DND-41 (cell line): ENCODE measurements at regions not wholly inside any gene's neighbourhood (a gene's known extent, or its start where the extent isn't known, plus 50 kb on each side); places are given as distances from the start of the nearest gene placed in this dataset.

Source experiments
- ATAC-seq: fragments of 200-7000 bp; cut with Tn5 transposase; 3 replicates; pipeline ENCODE4 v1.9.1; 2021; ENCODE audit warnings: low read depth; ENCODE audit not compliant: insufficient read depth
- DNase-seq: peaks from one replicate; pipeline ENCODE4 v3.0.0-alpha.2; 2020
- H2AFZ ChIP-seq: 2 replicates; pipeline ENCODE4 v1.6.0; 2012; ENCODE audit warnings: low read depth, low read length
- H3K27ac ChIP-seq: 2 replicates; pipeline ENCODE4 v1.5.1; 2012; ENCODE audit warnings: low read length, inconsistent platforms
- H3K27me3 ChIP-seq: fragments of 200-600 bp; sonication (generic); 2 replicates; pipeline ENCODE4 v1.6.0; 2012; ENCODE audit warnings: low read length, mild to moderate bottlenecking, inconsistent platforms; ENCODE audit not compliant: insufficient read depth, poor library complexity
- H3K36me3 ChIP-seq: 2 replicates; pipeline ENCODE4 v1.5.1; 2012; ENCODE audit warnings: low read length, inconsistent platforms; ENCODE audit not compliant: insufficient read depth
- H3K4me1 ChIP-seq: 2 replicates; pipeline ENCODE4 v1.5.1; 2012; ENCODE audit warnings: mild to moderate bottlenecking, low read length; ENCODE audit not compliant: insufficient read depth
- H3K4me2 ChIP-seq: 2 replicates; pipeline ENCODE4 v1.6.0; 2012; ENCODE audit warnings: mild to moderate bottlenecking, moderate library complexity, low read length, inconsistent platforms; ENCODE audit not compliant: insufficient read depth
- H3K4me3 ChIP-seq, 2 experiments: fragments of 200-600 bp in 1 of 2; shearing (Covaris generic) in 1 of 2; 2 replicates each; pipeline ENCODE4 v1.5.1; 2012 to 2016; ENCODE audit warnings: inconsistent platforms in 2 of 2, low read length in 2 of 2, mild to moderate bottlenecking in 2 of 2, low read depth in 1 of 2, moderate library complexity in 1 of 2
- H3K79me2 ChIP-seq: 2 replicates; pipeline ENCODE4 v1.6.0; 2012; ENCODE audit warnings: low read length, inconsistent platforms; ENCODE audit not compliant: insufficient read depth
- H3K9ac ChIP-seq: 2 replicates; pipeline ENCODE4 v1.6.0; 2012; ENCODE audit warnings: low read depth, mild to moderate bottlenecking, inconsistent platforms, low read length, moderate library complexity
- H3K9me3 ChIP-seq: 2 replicates; pipeline ENCODE4 v1.5.1; 2012; ENCODE audit warnings: low read length, moderate library complexity, mild to moderate bottlenecking, inconsistent platforms; ENCODE audit not compliant: insufficient read depth, severe bottlenecking
- H4K20me1 ChIP-seq: 2 replicates; pipeline ENCODE4 v1.6.0; 2012; ENCODE audit warnings: low read length; ENCODE audit not compliant: insufficient read depth
- CTCF ChIP-seq: IDR thresholded peaks from 2 replicates; pipeline ENCODE4 v1.5.1; 2012; ENCODE audit warnings: borderline replicate concordance, low read length, moderate library complexity, mild to moderate bottlenecking; ENCODE audit not compliant: poor library complexity, severe bottlenecking; ENCODE audit errors: extremely low read depth
- EZH2 ChIP-seq: IDR thresholded peaks from 3 replicates; pipeline ENCODE4 v1.6.1; 2012; ENCODE audit warnings: borderline replicate concordance, low read depth, mild to moderate bottlenecking, moderate library complexity, low read length, inconsistent platforms; ENCODE audit not compliant: severe bottlenecking

GRCh38 chr11:97955595-97955994 lies 1065.2 kb upstream of the CNTN5 start:
- no peaks in the 10 kb centered on the region for H3K79me2 ChIP-seq
- H3K9me3 ChIP-seq = no peaks in the 10 kb centered on the region
- H3K27ac ChIP-seq = no peak overlapping the region
- H3K27me3 ChIP-seq = no peaks in the 10 kb centered on the region
- H3K4me2 ChIP-seq = no peak overlapping the region
- H3K4me1 ChIP-seq = no peaks in the 10 kb centered on the region
- H4K20me1 ChIP-seq = no peaks in the 10 kb centered on the region
- no peak overlapping the region for H2AFZ ChIP-seq
- DNase-seq = no peak
- no peaks in the 10 kb centered on the region for H3K36me3 ChIP-seq
- no peak overlapping the region for H3K9ac ChIP-seq
- TF ChIP-seq EZH2 (no peak), CTCF (no peak)
- H3K4me3 ChIP-seq = no peak overlapping the region
- no peak for ATAC-seq

GRCh38 chr11:97956904-97957303 lies 1063.8 kb upstream of the CNTN5 start:
- Histone ChIP-seq H3K9me3 (no peaks in the 10 kb centered on the region), H3K4me2 (no peak overlapping the region), H3K27me3 (no peaks in the 10 kb centered on the region), H3K9ac (no peak overlapping the region), H3K4me3 (no peak overlapping the region), H3K27ac (no peak overlapping the region), H4K20me1 (no peaks in the 10 kb centered on the region), H3K4me1 (no peaks in the 10 kb centered on the region), H3K36me3 (no peaks in the 10 kb centered on the region), H3K79me2 (no peaks in the 10 kb centered on the region), H2AFZ (no peak overlapping the region)
- ATAC-seq (no peak), DNase-seq (no peak)
- no peak for TF ChIP-seq CTCF
- TF ChIP-seq EZH2 = no peak

- Histone ChIP-seq H4K20me1 (no peaks in the 10 kb centered on the region), H3K27ac (no peak overlapping the region), H3K27me3 (no peaks in the 10 kb centered on the region), H3K36me3 (no peaks in the 10 kb centered on the region), H3K4me1 (no peaks in the 10 kb centered on the region), H2AFZ (no peak overlapping the region), H3K9ac (no peak overlapping the region), H3K4me3 (no peak overlapping the region), H3K79me2 (no peaks in the 10 kb centered on the region), H3K4me2 (no peak overlapping the region), H3K9me3 (no peaks in the 10 kb centered on the region)
- TF ChIP-seq EZH2 (no peak), CTCF (no peak)
- ATAC-seq = no peak
- DNase-seq = no peak
Measured at GRCh38 chr11:97961431-97961830, 1059.3 kb upstream of the CNTN5 start.

GRCh38 chr11:97962758-97963157 lies 1058.0 kb upstream of the CNTN5 start:
- H3K27me3 ChIP-seq = no peaks in the 10 kb centered on the region
- H4K20me1 ChIP-seq = no peaks in the 10 kb centered on the region
- no peak for DNase-seq
- no peak overlapping the region for H2AFZ ChIP-seq
- H3K27ac ChIP-seq = no peak overlapping the region
- ATAC-seq = no peak
- H3K9me3 ChIP-seq = no peaks in the 10 kb centered on the region
- TF ChIP-seq CTCF (no peak), EZH2 (no peak)
- no peaks in the 10 kb centered on the region for H3K79me2 ChIP-seq
- H3K36me3 ChIP-seq = no peaks in the 10 kb centered on the region
- H3K4me3 ChIP-seq = no peak overlapping the region
- H3K4me2 ChIP-seq = no peak overlapping the region
- no peaks in the 10 kb centered on the region for H3K4me1 ChIP-seq
- no peak overlapping the region for H3K9ac ChIP-seq
